Caco-2 (cell line): ENCODE measurements at regions not wholly inside any gene's neighbourhood (a gene's known extent, or its start where the extent isn't known, plus 50 kb on each side); places are given as distances from the start of the nearest gene placed in this dataset.

Experiments used
- BruUV-seq: library from RNA; stranded (reverse); fragments of 400-500 nt; replicated peaks from 2 replicates; lab custom pipeline; 2021; lab: Mats Ljungman, UMichigan
- CTCF ChIA-PET: fragments of 300-600 bp; sonication (Branson Sonifier 250); formaldehyde crosslinking; loops from one replicate; lab custom pipeline; 2022; ENCODE audit warnings: antibody characterized with exemption; lab: Charles Lee
- POLR2A ChIA-PET: fragments of 300-600 bp; sonication (Branson Sonifier 250); formaldehyde crosslinking; loops from one replicate; lab custom pipeline; 2022; ENCODE audit warnings: antibody characterized with exemption; lab: Charles Lee
- DNase-seq, 2 experiments: peaks; one replicate each; pipeline versions ENCODE4 v3.0.0 to v3.0.0-alpha.2; 2020 to 2022
- H3K27me3 ChIP-seq: replicated peaks from 2 replicates; pipeline ENCODE4 v1.6.0; 2011; ENCODE audit warnings: low read length; ENCODE audit not compliant: control insufficient read depth, insufficient read depth
- H3K36me3 ChIP-seq: 2 replicates; pipeline ENCODE4 v1.5.1; 2011; ENCODE audit warnings: low read length; ENCODE audit not compliant: control insufficient read depth, insufficient read depth
- H3K4me1 ChIP-seq: fragments of 250-450 bp; sonication (Bioruptor Pico); 2 replicates; pipeline ENCODE4 v1.5.1; 2020; ENCODE audit warnings: mild to moderate bottlenecking
- H3K4me3 ChIP-seq: 2 replicates; pipeline ENCODE4 v1.5.1; 2011; ENCODE audit warnings: low read depth, mild to moderate bottlenecking, control low read depth, low read length
- H3K9me3 ChIP-seq: fragments of 250-450 bp; sonication (Bioruptor Pico); 2 replicates; pipeline ENCODE4 v1.5.1; 2020; ENCODE audit warnings: mild to moderate bottlenecking, moderate library complexity
- H3K27ac Mint-ChIP-seq: one replicate; pipeline ENCODE4 v1.8.0; 2022; ENCODE audit warnings: mixed read lengths; ENCODE audit not compliant: unreplicated experiment
- H3K27me3 Mint-ChIP-seq: one replicate; pipeline ENCODE4 v1.8.0; 2022; ENCODE audit warnings: mixed read lengths; ENCODE audit not compliant: insufficient read depth, unreplicated experiment
- H3K36me3 Mint-ChIP-seq: one replicate; pipeline ENCODE4 v1.8.0; 2022; ENCODE audit warnings: mild to moderate bottlenecking, mixed read lengths; ENCODE audit not compliant: insufficient read depth, unreplicated experiment
- H3K4me1 Mint-ChIP-seq: one replicate; pipeline ENCODE4 v1.8.0; 2022; ENCODE audit warnings: low read depth, mixed read lengths; ENCODE audit not compliant: unreplicated experiment
- H3K4me3 Mint-ChIP-seq: one replicate; pipeline ENCODE4 v1.8.0; 2022; ENCODE audit warnings: mild to moderate bottlenecking, moderate library complexity, mixed read lengths; ENCODE audit not compliant: unreplicated experiment
- H3K9me3 Mint-ChIP-seq: one replicate; pipeline ENCODE4 v1.8.0; 2022; ENCODE audit warnings: mixed read lengths; ENCODE audit not compliant: unreplicated experiment
- CTCF ChIP-seq, 2 experiments: fragments of 200-600 bp in 1 of 2; IDR thresholded peaks; 1 replicate in 1 of 2; 2 replicates in 1 of 2; pipeline versions ENCODE4 v1.5.1 to v1.8.0; 2011 to 2022; ENCODE audit warnings: antibody characterized with exemption in 1 of 2, control low read depth in 1 of 2, inconsistent platforms in 1 of 2, low read depth in 1 of 2, low read length in 1 of 2, mild to moderate bottlenecking in 1 of 2, moderate library complexity in 1 of 2; ENCODE audit not compliant: insufficient read depth in 1 of 2, severe bottlenecking in 1 of 2, unreplicated experiment in 1 of 2
- intact Hi-C: fragments of 100-400 bp; cut with micrococcal nuclease; formaldehyde crosslinking; loops from one replicate; pipeline ENCODE4 v1.10.0; 2022; ENCODE audit not compliant: unreplicated experiment

DNA sequence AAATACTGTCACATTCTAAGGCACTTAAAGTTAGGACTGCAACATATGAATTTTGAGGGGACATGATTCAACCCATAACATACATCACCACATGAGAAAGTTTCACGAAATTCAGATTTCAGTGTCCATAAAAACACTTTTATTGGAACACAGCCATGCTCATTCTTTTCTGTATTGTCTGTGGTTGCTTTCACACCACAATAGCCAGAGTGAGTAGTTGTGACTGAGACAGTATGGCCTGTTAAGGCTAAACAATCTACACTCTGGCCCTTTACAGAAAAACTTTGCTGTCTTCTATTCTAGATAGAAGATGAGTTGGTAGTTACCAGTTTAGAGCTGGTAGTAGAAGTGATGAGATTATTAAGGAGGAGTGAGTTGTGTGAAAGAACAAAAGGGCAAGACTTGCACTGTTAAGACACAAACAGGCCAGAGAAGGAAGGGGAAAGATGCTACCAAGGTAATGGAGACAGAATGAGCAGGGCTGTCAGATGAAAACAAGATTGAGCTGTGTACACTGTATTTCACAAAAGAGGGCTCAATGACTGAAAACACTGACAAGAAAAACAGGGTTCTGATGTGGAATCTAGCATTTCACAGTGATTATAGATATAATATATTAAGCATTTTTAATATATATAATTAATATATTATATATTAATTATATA, 108.6 kb downstream of the PPP1R3A start:
- no peak overlapping the region for H3K27ac Mint-ChIP-seq

GRCh38 chr7:113809581-113809980, 109.2 kb downstream of the PPP1R3A start:
- no peak overlapping the region for H3K27ac Mint-ChIP-seq

More for the DNA sequence above, 108.6 kb downstream of the PPP1R3A start:
- H3K4me1 ChIP-seq: no peaks in the 10 kb centered on the region
- Mint-ChIP-seq H3K36me3 (no peaks in the 10 kb centered on the region), H3K4me3 (no peak overlapping the region), H3K9me3 (no peaks in the 10 kb centered on the region), H3K4me1 (no peaks in the 10 kb centered on the region), H3K27me3 (no peaks in the 10 kb centered on the region)
- intact Hi-C loops: no loop called here
- TF ChIP-seq CTCF (IDR thresholded peaks at IDR 0.05; ENCODE audit: insufficient read depth in 1 of 2, low read depth in 1 of 2, low read length in 1 of 2, severe bottlenecking in 1 of 2, unreplicated experiment in 1 of 2): no peak
- ChIA-PET POLR2A (no interaction called here), CTCF (no interaction called here)
- H3K27me3 ChIP-seq: no peaks in the 10 kb centered on the region
- no TSS peak for BruUV-seq
- no peak for DNase-seq
- H3K9me3 ChIP-seq: no peaks in the 10 kb centered on the region
- H3K36me3 ChIP-seq: no peaks in the 10 kb centered on the region
- no peak overlapping the region for H3K4me3 ChIP-seq

DNA sequence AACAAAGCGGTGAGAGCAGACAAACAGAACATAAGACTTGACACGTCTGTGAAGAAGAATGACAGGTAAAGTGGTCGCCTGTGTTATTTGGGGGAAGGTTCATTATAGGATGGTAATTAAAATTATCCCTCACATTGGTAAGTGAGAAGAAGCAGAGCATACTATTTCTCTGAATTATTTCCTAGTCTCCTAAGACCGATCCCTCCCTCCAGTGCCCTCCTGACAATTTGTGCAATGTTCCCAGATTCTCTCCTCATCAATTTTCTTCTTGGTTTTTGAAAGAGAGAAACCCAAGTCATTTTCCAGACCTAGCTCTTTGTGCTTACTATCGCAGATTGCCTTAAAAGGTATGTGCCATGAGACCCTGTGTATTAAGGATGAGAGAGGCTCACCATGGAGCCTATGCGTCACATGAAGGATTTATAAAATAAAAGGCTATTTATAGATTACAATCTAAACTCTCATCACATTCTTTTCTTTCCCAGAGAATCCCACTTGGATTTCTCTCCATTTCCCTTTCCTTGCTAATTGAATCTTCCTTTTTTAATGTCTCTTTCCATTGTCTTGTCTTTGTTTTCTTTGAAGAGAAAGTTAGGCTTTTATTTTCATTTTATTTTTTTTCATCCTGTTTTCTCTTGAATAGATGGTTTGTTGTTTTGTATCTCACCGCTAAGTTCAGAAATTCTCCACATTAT, 112.0 kb downstream of the PPP1R3A start:
- Mint-ChIP-seq H3K27me3 (no peaks in the 10 kb centered on the region), H3K4me1 (no peaks in the 10 kb centered on the region), H3K4me3 (no peak overlapping the region), H3K9me3 (no peaks in the 10 kb centered on the region), H3K27ac (no peak overlapping the region), H3K36me3 (no peaks in the 10 kb centered on the region)
- CTCF ChIA-PET: no interaction called here
- Histone ChIP-seq H3K36me3 (no peaks in the 10 kb centered on the region), H3K4me1 (no peaks in the 10 kb centered on the region), H3K4me3 (no peak overlapping the region), H3K27me3 (no peaks in the 10 kb centered on the region), H3K9me3 (no peaks in the 10 kb centered on the region)
- intact Hi-C loops: no loop called here
- BruUV-seq: no TSS peak
- DNase-seq: no peak
- no peak for TF ChIP-seq CTCF (IDR thresholded peaks at IDR 0.05; ENCODE audit: insufficient read depth in 1 of 2, low read depth in 1 of 2, low read length in 1 of 2, severe bottlenecking in 1 of 2, unreplicated experiment in 1 of 2)
- POLR2A ChIA-PET: no interaction called here

More at GRCh38 chr7:113809581-113809980, 109.2 kb downstream of the PPP1R3A start:
- H3K36me3 Mint-ChIP-seq: no peaks in the 10 kb centered on the region
- no peaks in the 10 kb centered on the region for H3K4me1 Mint-ChIP-seq
- TF ChIP-seq CTCF (IDR thresholded peaks at IDR 0.05; ENCODE audit: insufficient read depth in 1 of 2, low read depth in 1 of 2, low read length in 1 of 2, severe bottlenecking in 1 of 2, unreplicated experiment in 1 of 2): no peak
- Histone ChIP-seq H3K36me3 (no peaks in the 10 kb centered on the region), H3K9me3 (no peaks in the 10 kb centered on the region), H3K4me3 (no peak overlapping the region), H3K4me1 (no peaks in the 10 kb centered on the region), H3K27me3 (no peaks in the 10 kb centered on the region)
- ChIA-PET POLR2A (no interaction called here), CTCF (no interaction called here)
- H3K4me3 Mint-ChIP-seq: no peak overlapping the region
- DNase-seq: no peak
- no peaks in the 10 kb centered on the region for H3K9me3 Mint-ChIP-seq
- no peaks in the 10 kb centered on the region for H3K27me3 Mint-ChIP-seq
- no TSS peak for BruUV-seq
- intact Hi-C loops: no loop called here
